ENCODE measurements at regions not wholly inside any gene's neighbourhood (a gene's known extent, or its start where the extent isn't known, plus 50 kb on each side); places are given as distances from the start of the nearest gene placed in this dataset.

DNA sequence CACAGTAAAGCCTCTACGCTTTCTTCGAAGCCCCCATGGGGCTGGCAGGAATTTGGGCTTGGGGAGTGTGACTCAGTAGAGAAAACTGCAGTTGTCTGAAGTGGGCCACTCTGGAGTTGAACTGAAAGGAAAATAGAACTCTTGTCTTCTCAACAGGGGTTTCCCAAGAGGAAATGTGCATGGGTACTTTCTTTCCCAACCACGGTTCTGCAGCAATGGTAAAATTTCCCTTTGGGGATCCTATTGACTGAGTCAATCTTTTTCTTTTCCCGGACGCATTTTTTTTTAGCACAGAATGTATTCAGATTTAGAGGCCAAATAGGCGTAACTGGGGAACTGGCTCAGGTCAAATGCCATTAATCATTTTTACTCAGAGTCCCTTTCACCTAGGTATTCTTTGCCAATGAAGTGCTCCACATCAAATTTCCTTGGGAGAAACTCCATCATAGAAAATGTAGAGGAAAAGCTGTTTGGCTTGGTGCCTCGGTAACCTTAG lies 269.3 kb downstream of the STIM2 start:
- TF ChIP-seq, protein P1, sequence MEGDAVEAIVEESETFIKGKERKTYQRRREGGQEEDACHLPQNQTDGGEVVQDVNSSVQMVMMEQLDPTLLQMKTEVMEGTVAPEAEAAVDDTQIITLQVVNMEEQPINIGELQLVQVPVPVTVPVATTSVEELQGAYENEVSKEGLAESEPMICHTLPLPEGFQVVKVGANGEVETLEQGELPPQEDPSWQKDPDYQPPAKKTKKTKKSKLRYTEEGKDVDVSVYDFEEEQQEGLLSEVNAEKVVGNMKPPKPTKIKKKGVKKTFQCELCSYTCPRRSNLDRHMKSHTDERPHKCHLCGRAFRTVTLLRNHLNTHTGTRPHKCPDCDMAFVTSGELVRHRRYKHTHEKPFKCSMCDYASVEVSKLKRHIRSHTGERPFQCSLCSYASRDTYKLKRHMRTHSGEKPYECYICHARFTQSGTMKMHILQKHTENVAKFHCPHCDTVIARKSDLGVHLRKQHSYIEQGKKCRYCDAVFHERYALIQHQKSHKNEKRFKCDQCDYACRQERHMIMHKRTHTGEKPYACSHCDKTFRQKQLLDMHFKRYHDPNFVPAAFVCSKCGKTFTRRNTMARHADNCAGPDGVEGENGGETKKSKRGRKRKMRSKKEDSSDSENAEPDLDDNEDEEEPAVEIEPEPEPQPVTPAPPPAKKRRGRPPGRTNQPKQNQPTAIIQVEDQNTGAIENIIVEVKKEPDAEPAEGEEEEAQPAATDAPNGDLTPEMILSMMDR (IDR thresholded peaks at IDR 0.05): no peak
- no peak for TF ChIP-seq EP300 (IDR thresholded peaks at IDR 0.05)
- TF ChIP-seq POLR2A (IDR thresholded peaks at IDR 0.05): no peak

Data from tibial nerve (tissue), 4 donors.